Activated naive CD4-positive, alpha-beta T cell treated with anti-CD3 and anti-CD28 coated beads, Interleukin-2, amount 10 ng/mL, durations not matched to agents 7 days and 5 days (primary cell): ENCODE measurements at regions not wholly inside any gene's neighbourhood (a gene's known extent, or its start where the extent isn't known, plus 50 kb on each side); places are given as distances from the start of the nearest gene placed in this dataset.

ENCODE experiments used
- CTCF ChIA-PET: fragments of 350-600 bp; sonication (Branson Sonifier 250); formaldehyde crosslinking; loops from one replicate; lab custom pipeline; 2021; ENCODE audit warnings: antibody characterized with exemption; lab: Charles Lee
- DNase-seq: peaks from one replicate; pipeline ENCODE4 v3.0.0-alpha.2; 2020
- H3K27ac Mint-ChIP-seq: one replicate; pipeline ENCODE4 v1.8.0; 2021; ENCODE audit warnings: mild to moderate bottlenecking, moderate library complexity, mixed read lengths
- H3K27me3 Mint-ChIP-seq: one replicate; pipeline ENCODE4 v1.8.0; 2021; ENCODE audit warnings: mild to moderate bottlenecking, mixed read lengths
- H3K36me3 Mint-ChIP-seq: one replicate; pipeline ENCODE4 v1.8.0; 2021; ENCODE audit warnings: mixed read lengths
- H3K4me1 Mint-ChIP-seq: one replicate; pipeline ENCODE4 v1.8.0; 2021; ENCODE audit warnings: mixed read lengths
- H3K4me3 Mint-ChIP-seq: one replicate; pipeline ENCODE4 v1.8.0; 2021; ENCODE audit warnings: mild to moderate bottlenecking, moderate library complexity, mixed read lengths
- H3K9me3 Mint-ChIP-seq: one replicate; pipeline ENCODE4 v1.8.0; 2021; ENCODE audit warnings: mixed read lengths

DNA sequence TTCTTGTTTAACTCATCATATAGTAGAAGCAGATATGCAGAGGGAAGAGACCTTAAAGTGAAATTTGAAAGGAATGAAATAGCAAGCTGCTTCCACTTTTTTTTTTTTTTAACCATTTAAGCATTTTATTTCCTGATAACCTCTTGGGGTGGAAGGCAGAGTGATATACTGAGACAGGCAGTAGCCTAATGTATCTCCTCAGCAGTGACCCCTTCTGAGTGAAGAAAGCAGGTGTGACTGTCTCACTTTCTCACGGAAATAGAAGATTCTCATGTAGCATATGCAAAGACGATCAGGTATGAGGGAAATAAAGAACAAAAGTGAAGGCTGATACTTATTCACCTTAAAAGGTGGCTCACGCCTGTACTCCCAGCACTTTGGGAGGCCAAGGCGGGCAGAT, 187.1 kb upstream of the STXBP5 start:
- H3K4me1 Mint-ChIP-seq: peaks cover 4% of the 10 kb centered on the region
- CTCF ChIA-PET: no interaction called here
- no peak overlapping the region for H3K27ac Mint-ChIP-seq
- no peaks in the 10 kb centered on the region for H3K27me3 Mint-ChIP-seq
- H3K9me3 Mint-ChIP-seq: no peaks in the 10 kb centered on the region
- no peak overlapping the region for H3K4me3 Mint-ChIP-seq
- H3K36me3 Mint-ChIP-seq: no peaks in the 10 kb centered on the region
- DNase-seq: no peak

DNA sequence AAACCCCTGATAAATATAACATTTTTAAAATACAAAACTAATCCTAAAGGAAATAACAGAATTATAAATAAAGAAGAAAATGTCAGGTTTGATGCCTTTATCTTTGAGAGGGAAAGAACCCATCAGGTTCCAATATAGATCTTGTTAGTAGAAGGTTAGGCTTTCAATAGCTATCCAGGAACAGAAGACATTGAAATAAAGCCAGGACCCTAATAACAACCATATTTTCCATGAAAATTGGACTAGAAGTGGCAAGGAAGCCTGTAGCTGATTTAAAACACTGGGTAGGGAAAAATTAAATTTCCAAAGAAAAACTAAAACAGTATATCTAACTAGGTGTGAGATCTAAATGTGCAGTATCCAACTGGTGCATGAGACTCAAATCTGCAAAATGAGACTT, 185.2 kb upstream of the STXBP5 start:
- CTCF ChIA-PET: no interaction called here
- no peaks in the 10 kb centered on the region for H3K36me3 Mint-ChIP-seq
- no peak overlapping the region for H3K4me3 Mint-ChIP-seq
- H3K27me3 Mint-ChIP-seq: no peaks in the 10 kb centered on the region
- H3K27ac Mint-ChIP-seq: no peak overlapping the region
- no peak for DNase-seq
- H3K4me1 Mint-ChIP-seq: peaks cover 4% of the 10 kb centered on the region
- no peaks in the 10 kb centered on the region for H3K9me3 Mint-ChIP-seq

DNA sequence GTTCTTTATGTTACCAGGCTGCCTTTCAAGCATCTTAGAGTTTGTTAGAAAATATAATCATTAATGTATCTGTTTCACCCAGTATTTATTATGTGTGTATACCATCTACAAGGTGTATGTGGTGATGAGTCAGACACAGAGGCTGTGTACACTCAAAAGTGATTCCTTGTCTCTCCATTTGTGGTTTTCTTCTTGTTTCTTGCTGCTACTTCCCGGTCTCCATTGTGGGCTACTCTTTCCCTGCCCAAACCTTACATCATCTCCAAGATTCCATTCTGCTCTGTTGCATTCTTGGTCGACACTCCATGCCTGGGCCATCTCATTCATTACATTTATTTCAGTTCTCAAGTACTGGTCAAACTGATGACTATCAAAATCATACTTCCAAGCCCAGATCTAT, 182.2 kb upstream of the STXBP5 start:
- Mint-ChIP-seq H3K4me1 (no peaks in the 10 kb centered on the region), H3K4me3 (no peak overlapping the region), H3K27me3 (no peaks in the 10 kb centered on the region), H3K27ac (no peak overlapping the region), H3K9me3 (no peaks in the 10 kb centered on the region), H3K36me3 (no peaks in the 10 kb centered on the region)
- CTCF ChIA-PET: no interaction called here
- DNase-seq: no peak

DNA sequence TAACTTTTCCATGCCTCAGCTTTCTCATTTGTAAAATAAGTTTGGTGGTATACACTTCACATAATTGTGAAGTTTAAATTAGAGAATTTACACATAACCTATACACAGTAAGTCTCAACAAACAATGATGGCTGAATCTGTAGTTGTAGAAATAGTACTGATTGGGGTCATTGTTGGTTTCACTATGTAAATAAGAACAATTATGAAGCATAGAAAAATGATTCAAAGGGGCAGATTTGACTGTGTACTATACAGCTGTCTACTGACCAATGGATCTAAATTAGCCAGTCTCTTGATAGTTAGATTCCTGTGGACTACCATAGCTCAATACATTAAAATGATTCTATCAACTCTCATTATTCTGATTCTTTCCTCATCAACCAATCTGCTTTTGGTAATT, 181.1 kb upstream of the STXBP5 start:
- no peaks in the 10 kb centered on the region for H3K4me1 Mint-ChIP-seq

DNA sequence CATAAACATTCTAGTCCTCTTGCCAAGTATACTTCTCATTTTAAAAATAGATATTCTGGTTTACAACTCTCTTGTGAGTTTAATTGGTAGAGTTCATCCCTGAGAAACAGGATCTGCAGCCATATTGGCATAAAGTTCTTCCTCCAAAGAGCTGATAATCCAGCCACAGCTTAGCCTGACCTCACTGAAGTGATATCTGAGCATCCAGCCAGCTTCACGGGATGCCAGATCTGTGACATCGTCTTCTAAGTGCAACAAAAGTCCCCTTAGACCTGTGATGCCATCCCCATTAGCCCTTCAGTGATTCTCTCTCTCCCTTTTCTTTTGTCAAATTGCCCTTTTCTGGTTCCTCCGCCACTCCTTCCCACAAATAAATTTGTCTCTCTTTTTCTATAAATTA, 180.6 kb upstream of the STXBP5 start:
- H3K27me3 Mint-ChIP-seq: no peaks in the 10 kb centered on the region
- no peaks in the 10 kb centered on the region for H3K4me1 Mint-ChIP-seq
- no peak for DNase-seq
- CTCF ChIA-PET: interaction anchor here (1.2 kb wide), 1 partner anchor 15 kb away, joined by 3 read pairs; no protein-coding TSS in a partner anchor
- H3K9me3 Mint-ChIP-seq: no peaks in the 10 kb centered on the region
- H3K27ac Mint-ChIP-seq: no peak overlapping the region
- no peak overlapping the region for H3K4me3 Mint-ChIP-seq
- H3K36me3 Mint-ChIP-seq: no peaks in the 10 kb centered on the region

More for the DNA sequence above, 181.1 kb upstream of the STXBP5 start:
- CTCF ChIA-PET: interaction anchor here (1.2 kb wide), 1 partner anchor 15 kb away, joined by 3 read pairs; no protein-coding TSS in a partner anchor
- Mint-ChIP-seq H3K27ac (no peak overlapping the region), H3K36me3 (no peaks in the 10 kb centered on the region), H3K9me3 (no peaks in the 10 kb centered on the region), H3K27me3 (no peaks in the 10 kb centered on the region), H3K4me3 (no peak overlapping the region)
- DNase-seq: no peak

DNA sequence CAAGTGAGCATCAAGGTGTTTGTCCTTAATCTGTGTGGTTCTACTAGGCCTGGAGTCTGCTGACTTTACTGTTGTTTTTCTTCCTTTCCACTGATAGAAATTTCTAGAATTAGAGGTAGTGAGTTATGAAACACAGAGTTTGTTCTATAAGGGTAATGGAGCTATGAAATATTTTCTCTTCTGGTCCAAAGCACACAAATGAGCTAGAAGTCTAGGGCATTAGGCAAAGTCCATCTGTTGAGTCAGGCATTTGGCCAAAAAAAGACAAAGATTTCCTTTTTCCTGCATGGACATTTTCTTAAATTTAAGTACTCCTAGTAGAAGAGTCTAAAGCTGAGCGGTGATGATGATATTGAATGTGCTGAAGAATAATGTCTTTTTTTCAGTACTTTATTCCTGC, 174.3 kb upstream of the STXBP5 start:
- CTCF ChIA-PET: no interaction called here
- no peak for DNase-seq
- H3K9me3 Mint-ChIP-seq: no peaks in the 10 kb centered on the region
- no peak overlapping the region for H3K27ac Mint-ChIP-seq
- H3K4me1 Mint-ChIP-seq: no peaks in the 10 kb centered on the region
- no peak overlapping the region for H3K4me3 Mint-ChIP-seq
- no peaks in the 10 kb centered on the region for H3K27me3 Mint-ChIP-seq
- H3K36me3 Mint-ChIP-seq: no peaks in the 10 kb centered on the region

DNA sequence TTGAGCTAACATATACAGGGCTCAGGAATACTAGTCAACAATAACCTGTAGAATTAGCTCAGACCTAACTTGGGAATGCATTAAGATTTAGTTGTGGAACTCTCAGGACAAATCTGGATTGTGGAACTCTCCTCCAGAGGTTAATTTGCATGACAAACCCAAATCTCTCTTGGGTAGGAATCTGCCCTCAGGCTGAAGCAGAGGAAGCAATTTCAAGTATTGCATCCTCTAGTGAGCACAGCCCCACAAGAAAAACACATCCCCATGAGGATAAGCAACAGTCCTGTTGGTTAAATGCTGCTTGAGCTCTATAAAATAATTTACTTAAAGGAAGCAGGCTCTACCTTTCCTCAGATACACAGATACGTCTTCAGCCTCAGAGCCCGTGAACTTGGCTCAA, 170.9 kb upstream of the STXBP5 start:
- DNase-seq: no peak
- Mint-ChIP-seq H3K9me3 (no peaks in the 10 kb centered on the region), H3K27ac (no peak overlapping the region), H3K4me1 (no peaks in the 10 kb centered on the region), H3K36me3 (no peaks in the 10 kb centered on the region), H3K4me3 (no peak overlapping the region), H3K27me3 (no peaks in the 10 kb centered on the region)
- CTCF ChIA-PET: no interaction called here

DNA sequence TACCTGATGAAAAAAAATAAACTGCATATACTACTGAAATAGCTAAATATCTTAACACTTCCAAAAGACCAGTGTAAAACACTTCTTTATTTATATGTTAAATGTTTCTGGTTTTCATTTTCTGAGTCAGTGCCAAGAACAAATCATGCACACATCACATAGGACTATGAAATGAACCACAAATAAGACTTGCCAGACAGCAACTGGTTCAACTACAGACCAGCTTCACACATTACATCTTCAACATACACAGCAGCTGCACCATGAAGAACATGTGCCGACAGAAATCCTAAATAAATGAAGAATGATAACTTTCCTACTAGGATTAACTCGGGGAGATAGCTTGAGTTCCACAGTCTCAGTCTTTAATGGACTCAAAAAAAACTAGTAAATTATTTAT, 168.3 kb upstream of the STXBP5 start:
- H3K27me3 Mint-ChIP-seq: no peaks in the 10 kb centered on the region
- H3K4me3 Mint-ChIP-seq: no peak overlapping the region
- H3K4me1 Mint-ChIP-seq: no peaks in the 10 kb centered on the region
- H3K9me3 Mint-ChIP-seq: no peaks in the 10 kb centered on the region
- H3K36me3 Mint-ChIP-seq: no peaks in the 10 kb centered on the region
- no peak overlapping the region for H3K27ac Mint-ChIP-seq
- CTCF ChIA-PET: no interaction called here
- no peak for DNase-seq

DNA sequence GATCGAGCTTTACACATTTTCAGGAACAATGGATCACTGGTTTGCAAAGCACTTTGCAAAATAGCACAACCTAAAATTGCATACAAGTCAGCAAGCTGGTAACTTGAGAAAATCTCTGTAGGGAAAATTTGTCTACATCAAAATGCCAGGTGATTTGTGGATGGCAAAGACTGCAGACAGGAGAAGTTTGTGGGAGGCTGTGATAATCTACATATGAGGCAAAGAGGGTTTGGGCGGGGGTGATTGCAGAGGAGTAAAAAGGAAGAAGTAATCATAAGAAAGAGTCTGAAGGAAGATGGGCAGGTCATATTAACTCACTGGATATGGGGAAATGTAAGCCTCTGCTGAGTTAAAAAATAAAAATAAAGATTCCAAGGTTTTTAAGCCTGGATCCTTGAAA, 166.3 kb upstream of the STXBP5 start:
- Mint-ChIP-seq H3K4me1 (no peaks in the 10 kb centered on the region), H3K9me3 (no peaks in the 10 kb centered on the region), H3K27ac (no peak overlapping the region), H3K4me3 (no peak overlapping the region), H3K27me3 (no peaks in the 10 kb centered on the region), H3K36me3 (no peaks in the 10 kb centered on the region)
- DNase-seq: no peak
- CTCF ChIA-PET: interaction anchor here (0.9 to 1.7 kb wide), 2 partner anchors 15 to 27 kb away, joined by 3 read pairs; no protein-coding TSS in a partner anchor

DNA sequence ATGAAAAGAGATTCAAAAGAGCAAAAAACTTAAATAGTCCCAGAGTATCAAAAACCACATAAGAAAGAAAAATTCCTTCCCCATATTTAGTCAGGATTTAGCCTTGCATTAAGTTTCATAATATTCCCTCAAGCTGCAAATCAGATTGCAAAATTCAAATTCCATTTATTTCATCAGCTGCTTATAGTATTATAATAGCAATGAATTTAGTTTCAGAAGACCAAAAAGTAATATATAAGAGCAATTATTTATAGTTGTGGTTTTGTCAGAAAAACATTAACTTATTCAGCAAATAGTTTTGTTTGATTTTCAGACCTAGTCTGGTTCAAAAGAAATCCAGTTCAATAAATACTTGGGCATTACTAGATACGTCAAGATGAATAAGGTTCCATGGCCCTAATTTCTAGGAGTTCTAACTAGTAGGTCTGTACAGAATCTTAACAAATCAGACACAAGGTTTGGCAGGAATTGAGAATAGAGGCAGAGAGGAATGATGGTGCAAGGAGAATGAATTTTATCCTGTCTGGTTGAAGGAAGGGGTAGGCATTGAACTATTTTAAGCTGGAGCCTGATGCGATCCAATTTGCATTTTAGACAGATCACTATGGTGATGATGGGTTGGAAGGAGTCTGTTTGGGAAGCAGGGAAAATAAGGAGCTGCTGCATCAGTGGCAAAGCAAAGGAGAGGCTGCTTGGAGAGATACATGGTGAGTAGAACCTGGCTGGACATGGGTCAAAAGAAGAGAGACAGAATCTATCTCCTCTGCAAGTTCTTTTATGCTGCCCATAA, 163.9 kb upstream of the STXBP5 start:
- Mint-ChIP-seq H3K36me3 (no peaks in the 10 kb centered on the region), H3K4me1 (no peaks in the 10 kb centered on the region), H3K27me3 (no peaks in the 10 kb centered on the region), H3K27ac (no peak overlapping the region), H3K9me3 (peaks cover 6% of the 10 kb centered on the region), H3K4me3 (no peak overlapping the region)
- CTCF ChIA-PET: no interaction called here
- DNase-seq: no peak

DNA sequence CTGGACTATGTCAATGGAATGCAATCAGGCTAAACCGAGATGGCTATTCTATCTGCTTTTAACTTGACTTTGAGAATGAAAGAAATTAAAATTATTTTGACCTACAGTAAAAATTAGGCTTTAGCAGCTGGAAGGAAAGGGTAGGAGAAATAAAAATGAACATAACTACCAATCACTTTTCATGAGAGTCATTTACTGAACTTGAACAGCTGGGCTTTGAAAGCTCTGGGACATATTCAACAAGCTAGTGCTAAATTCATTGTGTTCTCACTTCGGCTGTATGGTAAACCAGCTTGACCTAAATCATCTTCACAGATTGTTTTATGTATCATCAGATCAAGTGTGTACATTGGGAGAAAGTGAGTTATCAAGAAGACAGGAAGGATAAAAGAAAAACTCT, 161.5 kb upstream of the STXBP5 start:
- Mint-ChIP-seq H3K27me3 (no peaks in the 10 kb centered on the region), H3K4me3 (no peak overlapping the region), H3K27ac (no peak overlapping the region), H3K4me1 (no peaks in the 10 kb centered on the region), H3K36me3 (no peaks in the 10 kb centered on the region), H3K9me3 (peaks cover 6% of the 10 kb centered on the region)
- DNase-seq: no peak
- CTCF ChIA-PET: no interaction called here

DNA sequence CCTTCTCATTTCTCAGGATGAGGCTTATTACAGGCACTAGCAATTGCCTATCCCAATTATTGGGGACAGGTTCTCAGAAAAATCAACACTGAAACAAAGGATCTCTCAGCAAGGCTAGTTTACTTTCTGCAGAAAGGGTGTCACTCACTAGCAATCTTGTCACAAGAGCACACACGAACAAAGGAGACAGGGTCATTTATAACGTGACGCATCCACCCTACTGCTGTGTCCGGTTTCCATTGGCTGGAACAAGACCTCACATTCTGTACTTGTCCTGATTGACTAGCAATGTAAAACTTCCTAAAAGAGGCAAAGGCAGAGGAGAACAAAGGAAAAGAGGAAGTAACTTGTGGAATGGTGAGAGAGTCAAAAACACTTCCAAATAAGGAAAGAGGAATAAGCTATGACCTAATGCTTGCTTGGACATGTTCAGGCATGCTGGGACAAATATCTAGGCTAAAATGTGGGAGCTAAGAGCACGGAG, 160.2 kb upstream of the STXBP5 start:
- no peaks in the 10 kb centered on the region for H3K36me3 Mint-ChIP-seq
- no peak overlapping the region for H3K27ac Mint-ChIP-seq
- H3K4me1 Mint-ChIP-seq: no peaks in the 10 kb centered on the region
- H3K4me3 Mint-ChIP-seq: no peak overlapping the region
- no peaks in the 10 kb centered on the region for H3K27me3 Mint-ChIP-seq
- DNase-seq: no peak
- H3K9me3 Mint-ChIP-seq: peaks cover 6% of the 10 kb centered on the region
- CTCF ChIA-PET: no interaction called here

DNA sequence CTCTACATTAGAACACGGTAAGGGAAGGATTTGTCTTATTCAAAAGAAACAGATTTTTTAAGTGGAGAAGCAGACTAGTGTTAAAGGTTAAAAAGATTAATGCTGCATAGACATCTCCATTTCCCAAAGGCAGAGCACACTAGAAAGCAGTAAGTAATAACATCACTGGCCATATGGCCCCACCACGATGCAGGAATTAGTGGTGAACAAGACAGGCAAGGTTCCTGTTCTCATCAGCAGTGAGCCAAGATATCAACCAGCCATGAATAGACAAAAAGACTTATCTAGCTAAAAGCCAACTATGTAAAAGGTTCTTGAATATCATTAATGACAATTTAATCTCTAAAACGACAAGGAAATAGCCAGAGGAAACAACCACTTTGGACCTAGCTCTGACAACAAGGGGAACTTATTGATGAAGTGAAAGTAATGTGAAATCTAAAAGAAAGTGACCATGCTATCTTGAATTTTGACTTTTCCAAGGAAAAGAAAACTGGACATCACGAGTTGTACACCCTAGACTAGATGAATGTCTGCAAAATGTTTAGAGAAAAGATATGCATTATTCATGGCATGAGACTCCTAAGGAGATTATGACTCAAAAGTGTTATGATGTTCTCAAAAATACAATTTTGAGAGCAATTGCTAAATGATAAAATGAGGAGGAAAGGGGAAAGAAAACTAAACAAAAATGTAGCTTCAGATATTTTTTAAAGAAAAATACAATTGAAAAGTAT, 157.9 kb upstream of the STXBP5 start:
- H3K4me1 Mint-ChIP-seq: no peaks in the 10 kb centered on the region
- DNase-seq: no peak
- no peak overlapping the region for H3K27ac Mint-ChIP-seq
- no peak overlapping the region for H3K4me3 Mint-ChIP-seq
- H3K36me3 Mint-ChIP-seq: no peaks in the 10 kb centered on the region
- no peaks in the 10 kb centered on the region for H3K27me3 Mint-ChIP-seq
- H3K9me3 Mint-ChIP-seq: peaks cover 6% of the 10 kb centered on the region
- CTCF ChIA-PET: no interaction called here

DNA sequence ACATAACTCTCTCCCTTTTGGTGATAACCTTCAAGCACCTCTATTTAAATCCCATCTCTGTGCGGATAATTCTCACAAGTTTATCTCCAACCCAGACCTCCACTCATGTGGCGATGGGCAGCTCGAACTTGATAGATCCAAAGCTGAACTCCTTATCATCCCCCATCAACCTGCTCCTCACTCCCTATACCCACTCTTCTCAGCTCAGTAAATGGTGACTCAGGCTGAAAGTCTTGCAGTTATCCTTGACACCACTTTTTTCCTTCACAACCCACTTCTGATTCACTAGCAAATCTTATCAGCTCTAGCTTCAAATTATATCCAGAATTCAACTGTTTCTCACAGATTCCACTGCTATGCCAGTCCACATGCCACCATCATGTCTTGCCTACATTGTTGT, 155.3 kb upstream of the STXBP5 start:
- Mint-ChIP-seq H3K4me1 (no peaks in the 10 kb centered on the region), H3K27ac (no peak overlapping the region), H3K36me3 (no peaks in the 10 kb centered on the region), H3K27me3 (no peaks in the 10 kb centered on the region), H3K4me3 (no peak overlapping the region), H3K9me3 (peaks cover 3% of the 10 kb centered on the region)
- CTCF ChIA-PET: no interaction called here
- no peak for DNase-seq
